GM21367 (cell line): ENCODE measurements at regions not wholly inside any gene's neighbourhood (a gene's known extent, or its start where the extent isn't known, plus 50 kb on each side); places are given as distances from the start of the nearest gene placed in this dataset.

Source experiments
- ATAC-seq: cut with Tn5 transposase; IDR thresholded peaks from one replicate; pipeline ENCODE4 v1.9.1; 2021; ENCODE audit not compliant: unreplicated experiment

DNA sequence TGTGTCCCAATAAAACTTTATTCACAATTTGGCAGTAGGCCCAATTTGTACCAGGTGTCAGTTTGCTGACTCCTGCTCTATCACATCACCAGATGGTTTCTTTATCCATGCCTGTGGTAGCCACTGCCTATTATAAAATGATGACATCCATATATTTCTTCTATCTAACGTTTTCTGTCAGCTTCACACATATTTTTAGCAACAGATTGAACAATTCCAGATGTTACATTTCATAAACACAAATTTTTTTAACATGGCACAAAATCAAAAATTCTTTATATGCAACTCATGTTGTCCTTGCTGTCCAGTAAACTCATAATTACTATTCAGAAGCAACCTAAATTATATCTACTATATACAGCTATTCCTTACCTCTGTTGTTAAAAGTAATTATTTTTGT lies 1371.6 kb downstream of the NSUN3 start:
- ATAC-seq: no peak

DNA sequence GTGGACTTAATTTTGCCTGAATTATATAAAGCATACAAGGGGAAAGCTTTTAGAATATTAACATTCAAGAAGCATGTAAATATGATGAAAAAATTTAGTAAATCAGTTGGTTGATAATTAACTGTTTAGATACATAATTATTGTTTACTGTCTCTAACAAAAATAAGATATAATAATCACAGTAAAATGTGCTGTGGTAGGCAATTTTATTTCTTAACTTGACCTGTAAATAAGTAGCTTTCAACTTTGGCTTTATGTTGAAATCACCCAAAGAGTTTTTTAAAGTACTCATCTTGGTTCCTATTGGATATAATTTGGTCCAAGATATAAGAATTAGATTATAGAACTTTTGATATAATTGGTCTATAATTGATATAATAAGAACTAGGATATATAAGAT lies 1374.5 kb downstream of the NSUN3 start:
- no peak for ATAC-seq

DNA sequence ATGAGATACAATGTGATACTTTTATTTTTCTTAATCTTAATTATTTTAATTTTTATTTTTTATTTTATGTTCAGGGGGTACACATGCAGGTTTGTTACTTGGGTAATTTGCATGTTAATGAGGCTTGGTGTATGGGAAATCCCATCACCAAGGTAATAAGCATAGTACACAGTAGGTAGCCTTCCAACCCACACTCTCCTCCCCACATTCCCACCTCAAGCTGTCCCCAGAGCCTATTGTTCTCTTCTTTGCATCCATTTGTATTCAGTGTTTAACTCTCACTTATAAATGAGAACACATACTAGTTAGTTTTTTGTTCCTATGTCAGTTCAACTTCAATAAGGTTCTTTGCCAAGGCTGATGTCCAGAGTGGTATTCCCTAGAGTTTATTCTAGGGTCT lies 1375.4 kb downstream of the NSUN3 start:
- ATAC-seq: no peak

DNA sequence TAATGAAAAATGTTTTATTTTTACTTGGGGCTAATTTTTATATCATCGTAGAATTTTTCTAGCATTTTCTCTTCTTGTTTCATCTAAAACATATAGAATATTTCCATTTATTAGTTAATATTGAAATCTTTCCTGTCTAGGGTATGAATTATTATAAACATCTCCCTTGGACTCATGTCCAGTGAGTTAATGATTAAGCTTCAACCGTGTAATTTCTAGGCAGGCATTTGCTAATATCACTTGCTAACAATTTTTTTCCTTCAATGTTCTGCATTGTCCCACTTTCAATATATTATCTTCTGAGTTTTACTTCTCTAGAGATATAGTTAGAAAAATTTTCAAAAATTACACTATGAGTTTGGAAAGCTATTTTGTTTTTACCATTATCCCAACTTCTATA lies 1371.6 kb upstream of the EPHA6 start:
- no peak for ATAC-seq

DNA sequence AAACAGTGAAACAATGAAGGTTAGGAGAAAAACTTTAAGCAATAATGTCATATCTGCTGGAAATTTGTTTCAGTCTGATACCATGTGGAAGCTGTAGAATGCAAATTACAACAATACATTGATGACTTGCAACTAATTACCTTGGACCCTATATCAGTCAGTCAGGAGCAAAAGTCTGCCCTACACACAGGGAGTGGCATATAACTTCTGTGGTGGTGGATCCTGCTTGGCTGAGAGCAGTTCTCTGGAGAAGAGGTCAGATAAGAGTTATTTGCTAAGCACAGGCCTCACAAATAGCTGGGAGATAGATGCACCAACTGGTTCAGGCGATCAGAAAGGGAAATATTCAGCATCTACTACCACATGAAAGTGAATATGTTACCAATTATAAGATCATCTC lies 1364.6 kb upstream of the EPHA6 start:
- ATAC-seq: no peak

GRCh38 chr3:95453242-95453641 lies 1361.2 kb upstream of the EPHA6 start:
- ATAC-seq: no peak

GRCh38 chr3:95456835-95457234 lies 1357.6 kb upstream of the EPHA6 start:
- ATAC-seq: no peak

GRCh38 chr3:95459706-95460105 lies 1354.7 kb upstream of the EPHA6 start:
- no peak for ATAC-seq

GRCh38 chr3:95460274-95460673 lies 1354.1 kb upstream of the EPHA6 start:
- ATAC-seq: no peak

- no peak for ATAC-seq
These were observed 1352.2 kb upstream of the EPHA6 start for GRCh38 chr3:95462161-95462560.

- no peak for ATAC-seq
These were observed 1350.0 kb upstream of the EPHA6 start for GRCh38 chr3:95464346-95464745.

GRCh38 chr3:95468331-95468730 lies 1346.1 kb upstream of the EPHA6 start:
- no peak for ATAC-seq

DNA sequence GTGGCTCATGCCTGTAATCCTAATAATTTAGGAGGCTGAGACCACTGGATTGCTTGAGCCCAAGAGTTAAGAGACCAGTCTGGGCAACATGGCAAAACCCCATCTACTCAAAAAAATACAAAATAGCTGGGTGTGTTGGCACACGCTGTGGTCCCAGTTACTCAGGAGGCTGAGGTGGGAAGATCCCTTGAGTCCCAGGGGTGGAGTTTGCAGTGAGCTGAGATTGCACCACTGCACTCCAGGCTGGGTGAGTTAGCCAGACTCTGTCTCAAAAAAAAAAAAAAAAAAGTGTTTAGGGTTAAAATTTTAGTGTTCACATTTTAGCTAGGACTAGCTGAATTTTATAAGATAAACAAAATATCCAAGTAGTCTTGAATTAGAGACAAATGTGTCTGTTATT lies 1340.1 kb upstream of the EPHA6 start:
- no peak for ATAC-seq

GRCh38 chr3:95476534-95476933 lies 1337.9 kb upstream of the EPHA6 start:
- ATAC-seq: no peak

- ATAC-seq: no peak
These were observed 1308.2 kb upstream of the EPHA6 start for GRCh38 chr3:95506174-95506573.

DNA sequence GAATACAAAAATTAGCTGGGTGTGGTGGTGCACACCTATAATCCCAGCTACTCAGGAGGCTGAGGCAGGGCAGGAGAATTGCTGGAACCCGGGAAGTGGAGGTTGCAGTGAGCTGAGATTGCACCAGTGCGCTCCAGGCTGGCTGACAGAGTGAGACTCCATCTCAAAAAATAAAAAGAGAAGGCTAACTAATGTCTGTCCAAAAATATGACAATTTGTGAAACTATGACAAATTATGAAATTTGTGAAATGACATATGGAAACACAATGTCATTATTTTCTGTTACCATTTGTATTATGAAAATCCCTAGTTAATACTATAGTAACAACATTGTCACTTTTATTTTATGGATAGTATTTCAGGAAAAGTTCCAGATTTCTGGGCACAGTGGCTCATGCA lies 1306.3 kb upstream of the EPHA6 start:
- no peak for ATAC-seq

GRCh38 chr3:95511828-95512227 lies 1302.6 kb upstream of the EPHA6 start:
- ATAC-seq: no peak

DNA sequence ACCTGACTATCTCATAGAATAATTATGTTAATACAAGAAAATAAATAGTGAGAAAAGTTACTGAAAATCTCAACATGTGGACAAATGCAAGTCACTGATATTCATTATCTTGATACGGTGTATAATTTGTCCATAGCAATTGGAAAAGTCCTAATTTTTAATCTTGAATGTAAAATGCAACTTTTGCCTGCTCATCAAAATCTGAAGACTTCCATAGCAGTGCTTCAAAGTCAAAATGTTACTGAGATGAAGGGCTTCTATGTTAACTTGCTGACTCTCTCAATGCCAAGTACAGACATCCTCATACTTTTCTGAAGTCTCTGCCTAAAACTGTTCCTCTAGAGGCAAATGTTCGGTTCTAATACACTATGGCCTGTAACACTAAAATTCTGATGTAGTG lies 1300.1 kb upstream of the EPHA6 start:
- no peak for ATAC-seq

GRCh38 chr3:95521396-95521795 lies 1293.0 kb upstream of the EPHA6 start:
- ATAC-seq: no peak

DNA sequence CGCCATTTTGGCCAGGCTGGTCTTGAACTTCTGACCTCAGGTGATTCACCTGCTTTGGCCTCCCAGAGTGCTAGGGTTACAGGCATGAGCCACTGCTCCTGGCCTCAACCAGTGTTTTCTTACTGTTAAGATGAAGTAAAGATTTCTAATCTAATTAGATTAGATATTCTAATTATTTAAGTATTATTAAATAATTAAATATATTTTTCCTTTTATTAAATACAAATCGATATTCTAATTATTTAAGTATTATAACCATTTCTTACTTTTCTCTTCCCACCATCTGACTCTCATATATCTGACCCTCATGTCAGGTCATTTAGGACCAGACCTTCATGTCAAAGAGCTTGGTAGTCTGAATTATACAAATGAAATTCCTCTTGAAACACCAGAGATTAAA lies 1291.9 kb upstream of the EPHA6 start:
- no peak for ATAC-seq

DNA sequence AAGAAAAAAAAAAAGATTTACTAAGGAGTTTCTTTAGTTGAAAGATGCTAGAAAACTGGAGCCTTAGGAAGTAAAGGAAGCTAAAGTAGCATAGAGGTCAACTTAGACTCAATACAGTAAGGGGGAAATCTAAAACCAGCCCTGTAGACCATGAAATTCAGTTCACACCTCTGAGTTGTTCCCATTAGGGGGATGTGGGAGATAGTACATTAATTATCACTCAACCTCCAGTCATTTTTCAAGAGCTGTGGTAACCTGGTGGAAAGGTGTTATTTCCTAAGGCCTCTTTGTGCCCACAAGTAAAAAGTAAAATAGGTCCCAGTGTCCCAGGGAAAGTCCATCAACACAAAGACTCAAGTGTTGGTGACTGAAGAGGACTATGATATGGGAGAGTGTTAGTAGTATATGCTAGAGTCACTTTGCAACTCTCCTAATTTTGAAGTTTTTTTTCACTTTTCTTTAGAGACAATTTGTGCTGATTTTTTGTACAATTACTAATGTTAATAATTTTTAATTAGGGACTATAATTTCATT lies 1274.4 kb upstream of the EPHA6 start:
- ATAC-seq: no peak

DNA sequence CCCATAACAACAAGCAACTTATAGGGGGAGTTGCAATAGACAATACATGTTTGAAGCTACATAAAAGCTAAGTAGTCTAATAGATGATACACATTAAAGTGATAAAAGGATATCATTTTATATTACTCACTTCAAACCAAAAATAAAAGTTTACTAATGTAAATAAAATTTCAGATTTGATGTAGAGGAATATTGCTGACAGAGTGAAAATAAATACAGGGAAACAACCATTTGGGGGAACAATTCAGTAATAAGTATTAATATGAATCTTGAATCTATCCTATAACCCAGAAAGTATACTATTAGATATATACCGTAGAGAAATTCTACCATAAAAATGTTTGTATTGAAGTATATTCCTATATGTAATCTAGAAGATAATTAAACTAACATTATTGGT lies 1248.9 kb upstream of the EPHA6 start:
- no peak for ATAC-seq

GRCh38 chr3:95567346-95567745 lies 1247.0 kb upstream of the EPHA6 start:
- no peak for ATAC-seq

- ATAC-seq: no peak
These were observed 1227.6 kb upstream of the EPHA6 start for GRCh38 chr3:95586754-95587153.
